Mesenchymal stem cell (in vitro differentiated cells and primary cell): ENCODE measurements at regions not wholly inside any gene's neighbourhood (a gene's known extent, or its start where the extent isn't known, plus 50 kb on each side); places are given as distances from the start of the nearest gene placed in this dataset.

Experiments used
- DNase-seq: peaks from one replicate; pipeline ENCODE4 v3.0.0-alpha.2; 2013
- H2AFZ ChIP-seq: one replicate; pipeline ENCODE4 v1.6.1; 2013; ENCODE audit warnings: low read depth, mild to moderate bottlenecking, control low read depth, inconsistent platforms, low read length, moderate library complexity
- H2AK5ac ChIP-seq: 2 replicates; pipeline ENCODE4 v1.6.1; 2013; ENCODE audit warnings: low read length, moderate library complexity, mild to moderate bottlenecking, inconsistent platforms; ENCODE audit not compliant: severe bottlenecking
- H2BK120ac ChIP-seq: one replicate; pipeline ENCODE4 v1.6.1; 2013; ENCODE audit warnings: low read depth, mild to moderate bottlenecking, inconsistent platforms, low read length, moderate library complexity
- H2BK12ac ChIP-seq, 2 experiments: one replicate each; pipeline ENCODE4 v1.6.1; 2013; ENCODE audit warnings: inconsistent platforms in 2 of 2, low read length in 2 of 2, mild to moderate bottlenecking in 2 of 2, moderate library complexity in 2 of 2, control low read depth in 1 of 2
- H2BK15ac ChIP-seq: one replicate; pipeline ENCODE4 v1.6.1; 2013; ENCODE audit warnings: mild to moderate bottlenecking, low read depth, inconsistent platforms; ENCODE audit not compliant: poor library complexity, severe bottlenecking
- H2BK5ac ChIP-seq: 2 replicates; pipeline ENCODE4 v1.6.1; 2013; ENCODE audit warnings: low read depth, mild to moderate bottlenecking, low read length, control low read depth, inconsistent platforms; ENCODE audit not compliant: poor library complexity, severe bottlenecking
- H3K14ac ChIP-seq, 2 experiments: one replicate each; pipeline ENCODE4 v1.6.1; 2013; ENCODE audit warnings: inconsistent platforms in 2 of 2, low read length in 2 of 2, control low read depth in 1 of 2, mild to moderate bottlenecking in 1 of 2, moderate library complexity in 1 of 2
- H3K18ac ChIP-seq, 2 experiments: one replicate each; pipeline ENCODE4 v1.6.1; 2013; ENCODE audit warnings: inconsistent platforms in 2 of 2, low read length in 2 of 2, control low read depth in 1 of 2, low read depth in 1 of 2, mild to moderate bottlenecking in 1 of 2
- H3K23ac ChIP-seq, 2 experiments: one replicate each; pipeline ENCODE4 v1.6.1; 2013; ENCODE audit warnings: inconsistent platforms in 2 of 2, low read length in 2 of 2, mild to moderate bottlenecking in 2 of 2, moderate library complexity in 2 of 2, control low read depth in 1 of 2
- H3K27ac ChIP-seq: 2 replicates; pipeline ENCODE4 v1.5.1; 2013; ENCODE audit warnings: mild to moderate bottlenecking, moderate library complexity, low read length, control low read depth, inconsistent platforms; ENCODE audit not compliant: poor library complexity, severe bottlenecking
- H3K27me3 ChIP-seq, 2 experiments: 2 replicates each; pipeline versions ENCODE4 v1.6.1 to v1.7.0; 2013; ENCODE audit warnings: low read length in 2 of 2, mild to moderate bottlenecking in 2 of 2, moderate library complexity in 2 of 2, control low read depth in 1 of 2, inconsistent platforms in 1 of 2; ENCODE audit not compliant: control insufficient read depth in 1 of 2, insufficient read depth in 1 of 2
- H3K36me3 ChIP-seq, 2 experiments: 2 replicates each; pipeline versions ENCODE4 v1.6.1 to v1.7.0; 2013; ENCODE audit warnings: low read length in 2 of 2, control low read depth in 1 of 2, inconsistent platforms in 1 of 2, low read depth in 1 of 2, mild to moderate bottlenecking in 1 of 2; ENCODE audit not compliant: insufficient read depth in 2 of 2, control insufficient read depth in 1 of 2
- H3K4ac ChIP-seq, 2 experiments: one replicate each; pipeline ENCODE4 v1.6.1; 2013; ENCODE audit warnings: inconsistent platforms in 2 of 2, low read length in 2 of 2, mild to moderate bottlenecking in 2 of 2, moderate library complexity in 2 of 2, control low read depth in 1 of 2, low read depth in 1 of 2
- H3K4me1 ChIP-seq: 2 replicates; pipeline ENCODE4 v1.6.1; 2013; ENCODE audit warnings: low read depth, low read length, control low read depth; ENCODE audit not compliant: control insufficient read depth, insufficient read depth
- H3K4me2 ChIP-seq: 2 replicates; pipeline ENCODE4 v1.6.1; 2013; ENCODE audit warnings: low read length, mild to moderate bottlenecking, inconsistent platforms; ENCODE audit not compliant: poor library complexity, severe bottlenecking
- H3K4me3 ChIP-seq, 2 experiments: 2 replicates each; pipeline versions ENCODE4 v1.5.1 to v1.7.0; 2013; ENCODE audit warnings: low read length in 2 of 2, mild to moderate bottlenecking in 2 of 2, control low read depth in 1 of 2, low read depth in 1 of 2; ENCODE audit not compliant: insufficient read depth in 1 of 2
- H3K79me1 ChIP-seq: replicated peaks from 2 replicates; pipeline ENCODE4 v1.6.1; 2013; ENCODE audit warnings: mild to moderate bottlenecking, control low read depth, low read length, inconsistent platforms; ENCODE audit not compliant: poor library complexity, severe bottlenecking
- H3K9ac ChIP-seq: 2 replicates; pipeline ENCODE4 v1.7.0; 2013; ENCODE audit warnings: mild to moderate bottlenecking, low read length, moderate library complexity
- H3K9me3 ChIP-seq: 2 replicates; pipeline ENCODE4 v1.7.0; 2013; ENCODE audit warnings: mild to moderate bottlenecking, low read length; ENCODE audit not compliant: control insufficient read depth
- H4K8ac ChIP-seq: one replicate; pipeline ENCODE4 v1.6.1; 2013; ENCODE audit warnings: inconsistent platforms, mild to moderate bottlenecking, low read length, moderate library complexity
- H4K91ac ChIP-seq: one replicate; pipeline ENCODE4 v1.6.1; 2013; ENCODE audit warnings: mild to moderate bottlenecking, low read length, inconsistent platforms
- WGBS: methylation state at CpG from one replicate; pipeline ENCODE4 v1.1.7; 2013; ENCODE audit warnings: mixed read lengths; 5-methylcytosine and 5-hydroxymethylcytosine counted together

DNA sequence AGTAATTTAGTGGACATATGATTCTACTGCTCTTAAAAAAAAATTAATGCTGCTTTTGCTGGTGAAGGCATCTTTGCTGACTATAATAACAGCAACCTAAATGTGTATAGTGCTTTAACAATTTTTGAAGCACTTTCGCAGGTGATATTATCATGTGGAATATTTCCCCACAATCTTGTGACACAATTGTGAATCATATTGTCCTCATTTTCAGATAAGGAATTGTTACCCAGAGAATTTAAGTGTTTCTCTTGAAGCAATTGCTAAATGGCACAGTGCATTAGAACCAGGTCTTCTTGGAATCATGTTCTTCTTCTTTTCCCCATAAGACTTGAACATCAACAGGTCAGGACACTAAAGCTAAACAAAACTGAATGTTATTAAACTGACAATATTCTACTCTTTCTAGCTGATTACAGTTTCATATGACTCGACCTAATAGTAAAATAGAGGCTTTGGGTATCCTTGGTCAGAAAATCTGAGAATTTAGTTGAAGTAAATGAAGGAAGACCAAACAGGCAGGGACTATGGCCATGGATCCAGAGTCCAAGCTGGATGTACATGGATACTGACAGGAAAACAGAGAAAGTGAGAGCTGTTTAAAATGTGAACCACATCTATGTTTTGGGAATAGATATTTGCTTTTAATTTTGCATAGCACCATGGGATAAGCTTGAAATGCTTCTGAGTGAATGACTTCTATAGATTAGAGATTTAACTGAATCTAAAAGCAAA lies 121.8 kb upstream of the SLC35B3 start:
- Histone ChIP-seq H3K79me1 (no peaks in the 10 kb centered on the region), H3K4me1 (no peaks in the 10 kb centered on the region), H2AFZ (no peak overlapping the region), H2BK120ac (no peak overlapping the region), H2BK5ac (no peak overlapping the region), H3K4me2 (no peak overlapping the region), H3K9ac (no peak overlapping the region), H3K23ac (no peak overlapping the region), H4K8ac (no peak overlapping the region), H3K18ac (no peak overlapping the region), H2BK15ac (no peak overlapping the region), H2BK12ac (no peak overlapping the region), H3K9me3 (no peaks in the 10 kb centered on the region), H3K4ac (no peak overlapping the region), H3K27ac (no peak overlapping the region), H4K91ac (no peak overlapping the region), H3K36me3 (no peaks in the 10 kb centered on the region), H3K27me3 (no peaks in the 10 kb centered on the region), H3K4me3 (no peak overlapping the region), H2AK5ac (no peak overlapping the region), H3K14ac (no peak overlapping the region)
- 59% methylated on average over 1 of the region's 2 CpGs for WGBS
- no peak for DNase-seq

DNA sequence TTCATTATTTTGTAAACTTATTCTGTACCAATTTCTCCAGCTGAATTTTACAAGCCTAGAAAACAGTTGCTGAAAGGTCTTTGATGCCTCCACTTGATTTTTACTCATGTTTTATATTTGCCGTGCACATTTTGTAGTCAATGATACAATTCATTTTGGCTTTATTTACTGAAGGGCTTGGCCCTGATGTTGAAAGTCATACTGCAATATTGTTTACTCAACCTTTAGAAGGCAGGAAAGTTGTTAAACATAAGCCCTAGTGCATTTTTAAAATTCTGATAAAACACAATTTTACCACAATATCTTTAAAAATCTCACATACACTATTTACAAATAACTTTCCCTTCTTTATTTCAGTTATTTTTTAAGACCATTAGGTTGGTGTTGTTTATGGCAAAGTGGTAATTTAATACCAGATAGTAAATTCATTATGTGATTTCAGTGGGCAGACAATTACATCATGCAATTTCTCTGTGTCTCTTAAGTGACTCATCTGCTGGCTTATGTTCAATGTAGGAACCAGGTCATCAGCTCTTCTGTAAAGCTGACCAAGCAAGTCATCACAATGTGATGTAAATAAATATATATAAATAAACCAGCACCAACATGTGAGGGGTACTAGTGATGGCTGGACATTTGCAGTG lies 121.1 kb upstream of the SLC35B3 start:
- Histone ChIP-seq H3K4ac (no peak overlapping the region), H3K27me3 (no peaks in the 10 kb centered on the region), H3K9me3 (no peaks in the 10 kb centered on the region), H3K9ac (no peak overlapping the region), H2AFZ (no peak overlapping the region), H3K79me1 (no peaks in the 10 kb centered on the region), H4K8ac (no peak overlapping the region), H2BK120ac (no peak overlapping the region), H2AK5ac (no peak overlapping the region), H3K4me3 (no peak overlapping the region), H2BK5ac (no peak overlapping the region), H3K14ac (no peak overlapping the region), H2BK15ac (no peak overlapping the region), H3K23ac (no peak overlapping the region), H3K4me1 (no peaks in the 10 kb centered on the region), H3K27ac (no peak overlapping the region), H3K4me2 (no peak overlapping the region), H2BK12ac (no peak overlapping the region), H4K91ac (no peak overlapping the region), H3K18ac (no peak overlapping the region), H3K36me3 (no peaks in the 10 kb centered on the region)
- 83% methylated on average over 1 of the region's 1 CpG for WGBS
- peak; percentile 56 for DNase-seq

DNA sequence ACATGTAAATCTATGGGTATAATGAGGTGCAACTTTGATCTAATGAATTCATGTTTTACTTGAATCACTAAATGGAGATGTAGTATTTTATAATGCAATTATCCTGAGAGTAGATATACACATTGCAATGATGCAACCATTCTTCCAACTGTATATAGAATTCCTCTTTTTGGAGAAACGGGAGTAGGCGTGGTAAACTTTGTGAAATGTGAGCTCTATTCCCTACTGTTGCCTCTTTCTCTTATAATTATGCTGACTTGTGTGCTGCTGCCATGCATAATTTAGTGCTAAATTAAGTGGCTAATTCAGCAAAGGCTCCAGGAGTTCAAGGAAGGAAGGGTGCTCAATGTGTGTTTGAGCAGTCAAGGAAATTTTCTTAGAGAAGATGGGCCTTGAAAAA lies 116.6 kb upstream of the SLC35B3 start:
- no peak overlapping the region for H3K18ac ChIP-seq
- no peaks in the 10 kb centered on the region for H3K4me1 ChIP-seq
- H3K9ac ChIP-seq = no peak overlapping the region
- H3K23ac ChIP-seq = no peak overlapping the region
- no peaks in the 10 kb centered on the region for H3K9me3 ChIP-seq
- no peak for DNase-seq
- H3K79me1 ChIP-seq = no peaks in the 10 kb centered on the region
- no peak overlapping the region for H2AFZ ChIP-seq
- H2BK12ac ChIP-seq = no peak overlapping the region
- no peak overlapping the region for H3K4me2 ChIP-seq
- H2BK15ac ChIP-seq = no peak overlapping the region
- H3K4ac ChIP-seq = no peak overlapping the region
- no peak overlapping the region for H2BK120ac ChIP-seq
- no peaks in the 10 kb centered on the region for H3K27me3 ChIP-seq
- WGBS = 86% methylated on average over 2 of the region's 2 CpGs
- H3K27ac ChIP-seq = no peak overlapping the region
- H4K91ac ChIP-seq = no peak overlapping the region
- H3K4me3 ChIP-seq = no peak overlapping the region
- no peak overlapping the region for H2BK5ac ChIP-seq
- H3K14ac ChIP-seq = no peak overlapping the region
- H4K8ac ChIP-seq = no peak overlapping the region
- H3K36me3 ChIP-seq = no peaks in the 10 kb centered on the region
- H2AK5ac ChIP-seq = no peak overlapping the region

DNA sequence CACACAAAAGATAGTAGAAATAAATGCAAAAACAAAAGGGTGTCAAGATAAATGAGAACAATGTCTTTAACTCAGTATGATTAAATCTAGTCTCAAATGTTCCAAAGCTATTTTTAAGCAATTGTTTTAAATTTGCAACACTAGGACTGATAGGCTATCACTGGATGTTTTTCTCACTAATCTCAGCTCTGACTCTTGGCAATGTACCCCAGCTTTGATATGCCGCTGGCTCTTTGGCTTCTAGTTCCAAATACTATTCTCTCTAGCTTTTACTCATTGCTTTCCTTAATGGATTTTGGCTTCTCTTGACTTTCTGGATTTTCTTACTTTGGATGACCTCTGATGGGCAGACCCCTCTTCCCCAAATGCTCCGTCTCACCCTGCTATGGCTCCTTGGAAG lies 116.0 kb upstream of the SLC35B3 start:
- Histone ChIP-seq H2BK120ac (no peak overlapping the region), H3K4me2 (no peak overlapping the region), H2AK5ac (no peak overlapping the region), H2BK12ac (no peak overlapping the region), H2AFZ (no peak overlapping the region), H3K23ac (no peak overlapping the region), H2BK15ac (no peak overlapping the region), H3K4me1 (no peaks in the 10 kb centered on the region), H3K18ac (no peak overlapping the region), H3K79me1 (no peaks in the 10 kb centered on the region), H3K36me3 (no peaks in the 10 kb centered on the region), H3K27ac (no peak overlapping the region), H3K9ac (no peak overlapping the region), H3K4me3 (no peak overlapping the region), H3K27me3 (no peaks in the 10 kb centered on the region), H4K91ac (no peak overlapping the region), H3K9me3 (no peaks in the 10 kb centered on the region), H3K14ac (no peak overlapping the region), H3K4ac (no peak overlapping the region), H4K8ac (no peak overlapping the region), H2BK5ac (no peak overlapping the region)
- WGBS = 84% methylated on average over 1 of the region's 2 CpGs
- no peak for DNase-seq
